B cell (primary cell): ENCODE measurements at regions not wholly inside any gene's neighbourhood (a gene's known extent, or its start where the extent isn't known, plus 50 kb on each side); places are given as distances from the start of the nearest gene placed in this dataset.

Experiments
- EZH2 ChIP-seq: IDR thresholded peaks from 2 replicates; pipeline ENCODE4 v1.6.1; 2012; ENCODE audit warnings: borderline replicate concordance, low read depth, mild to moderate bottlenecking, moderate library complexity, low read length; ENCODE audit not compliant: insufficient read depth, poor library complexity, severe bottlenecking
- TF ChIP-seq, protein P1 (sequence below): fragments of 200-600 bp; IDR thresholded peaks from one replicate; pipeline ENCODE4 v1.8.0; 2022; ENCODE audit warnings: antibody characterized with exemption, mild to moderate bottlenecking

DNA sequence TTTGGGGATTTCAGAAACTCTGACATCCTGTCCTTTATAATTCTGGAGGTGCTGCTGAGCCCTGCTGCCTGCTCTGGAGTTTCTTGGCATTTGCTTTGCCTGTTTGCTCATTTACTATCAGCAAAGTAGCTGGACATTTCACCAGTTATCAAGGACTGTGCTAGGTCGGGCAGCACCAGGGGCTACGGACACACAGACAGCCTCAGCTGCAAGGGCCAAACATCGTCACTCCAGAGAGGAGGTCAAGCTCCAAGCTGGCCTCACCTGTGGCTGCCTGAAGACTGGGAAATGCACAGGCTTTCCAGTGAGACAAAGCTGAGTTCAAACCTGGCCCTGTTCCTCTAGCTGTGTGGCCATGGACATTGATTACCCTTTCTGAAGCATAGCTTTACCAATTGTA, 143.7 kb downstream of the LRIG2 start:
- TF ChIP-seq, protein P1, sequence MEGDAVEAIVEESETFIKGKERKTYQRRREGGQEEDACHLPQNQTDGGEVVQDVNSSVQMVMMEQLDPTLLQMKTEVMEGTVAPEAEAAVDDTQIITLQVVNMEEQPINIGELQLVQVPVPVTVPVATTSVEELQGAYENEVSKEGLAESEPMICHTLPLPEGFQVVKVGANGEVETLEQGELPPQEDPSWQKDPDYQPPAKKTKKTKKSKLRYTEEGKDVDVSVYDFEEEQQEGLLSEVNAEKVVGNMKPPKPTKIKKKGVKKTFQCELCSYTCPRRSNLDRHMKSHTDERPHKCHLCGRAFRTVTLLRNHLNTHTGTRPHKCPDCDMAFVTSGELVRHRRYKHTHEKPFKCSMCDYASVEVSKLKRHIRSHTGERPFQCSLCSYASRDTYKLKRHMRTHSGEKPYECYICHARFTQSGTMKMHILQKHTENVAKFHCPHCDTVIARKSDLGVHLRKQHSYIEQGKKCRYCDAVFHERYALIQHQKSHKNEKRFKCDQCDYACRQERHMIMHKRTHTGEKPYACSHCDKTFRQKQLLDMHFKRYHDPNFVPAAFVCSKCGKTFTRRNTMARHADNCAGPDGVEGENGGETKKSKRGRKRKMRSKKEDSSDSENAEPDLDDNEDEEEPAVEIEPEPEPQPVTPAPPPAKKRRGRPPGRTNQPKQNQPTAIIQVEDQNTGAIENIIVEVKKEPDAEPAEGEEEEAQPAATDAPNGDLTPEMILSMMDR: no peak
- TF ChIP-seq EZH2: no peak
